Adrenal gland (tissue), 9 donors: ENCODE measurements at regions not wholly inside any gene's neighbourhood (a gene's known extent, or its start where the extent isn't known, plus 50 kb on each side); places are given as distances from the start of the nearest gene placed in this dataset.

Experiments
- DNase-seq, 7 donors: peaks; one replicate each; pipeline ENCODE4 v3.0.0-alpha.2; 2019 to 2020
- H3K27ac ChIP-seq, 5 donors: fragments of 200-600 bp; sonication (generic) in 4 of 5; 1 replicate in 3 of 5; 2 replicates in 2 of 5; pipeline versions ENCODE4 v1.5.1 to v1.8.0; 2016 to 2020; ENCODE audit warnings: mild to moderate bottlenecking in 1 of 5
- H3K27me3 ChIP-seq: fragments of 200-600 bp; 2 replicates; pipeline ENCODE4 v1.8.0; 2021
- H3K36me3 ChIP-seq, 2 donors: fragments of 200-600 bp; replicated peaks in 1 of 2; 1 replicate in 1 of 2; 2 replicates in 1 of 2; pipeline versions ENCODE4 v1.5.1 to v1.8.0; 2018 to 2022
- H3K4me1 ChIP-seq, 2 donors: fragments of 200-600 bp; replicated peaks in 1 of 2; 1 replicate in 1 of 2; 2 replicates in 1 of 2; pipeline versions ENCODE4 v1.5.1 to v1.8.0; 2018 to 2021
- H3K4me3 ChIP-seq, 4 donors: fragments of 200-600 bp; sonication (generic) in 3 of 4; one replicate each; pipeline ENCODE4 v1.5.1; 2016 to 2018
- H3K9me3 ChIP-seq, 3 donors: fragments of 200-600 bp; sonication (generic) in 1 of 3; replicated peaks in 1 of 3; 1 replicate in 2 of 3; 2 replicates in 1 of 3; pipeline versions ENCODE4 v1.5.1 to v1.8.0; 2016 to 2021
- CTCF ChIP-seq, 6 experiments: fragments of 450-650 bp in 4 of 6; fragments of 200-600 bp in 2 of 6; sonication (generic) in 1 of 6; IDR thresholded peaks; 1 replicate in 5 of 6; 2 replicates in 1 of 6; pipeline versions ENCODE4 v1.5.1 to v1.8.0; 2016 to 2021; ENCODE audit warnings: antibody characterized with exemption in 6 of 6, mild to moderate bottlenecking in 2 of 6, moderate library complexity in 1 of 6
- POLR2A ChIP-seq, 2 donors: fragments of 450-650 bp; IDR thresholded peaks; one replicate each; pipeline ENCODE4 v1.6.1; 2017; ENCODE audit warnings: antibody characterized with exemption in 2 of 2, mild to moderate bottlenecking in 2 of 2, moderate library complexity in 1 of 2
- WGBS, 4 donors: extraction: QIAGEN DNeasy Blood & Tissue Kit in 2 of 4; methylation state at CpG; one replicate each; pipeline versions ENCODE4 v1.1.5 to v1.1.7; 2013 to 2017; 5-methylcytosine and 5-hydroxymethylcytosine counted together
- intact Hi-C, 2 donors: fragments of 100-400 bp; cut with DNase I; formaldehyde crosslinking; loops; one replicate each; pipeline versions ENCODE4 v1.14.1 to v1.15.0; 2022 to 2023
- donor health status: healthy with polysubstance abuse.
- donor health status: Bipolar disorder and iron deficiency.
- donor health status: DM: yes; HTN: yes; CAD: no.
- donor health status: DM: no; HTN: no; CAD: no.
- donor health status: DM: no; HTN: no; CAD: no.

- TF ChIP-seq CTCF (IDR thresholded peaks at IDR 0.05), result no peak
- no peak for TF ChIP-seq POLR2A (IDR thresholded peaks at IDR 0.05)
- no peaks in the 10 kb centered on the region for H3K27me3 ChIP-seq
- H3K9me3 ChIP-seq, result no peaks in the 10 kb centered on the region
- no peaks in the 10 kb centered on the region for H3K4me1 ChIP-seq
- H3K27ac ChIP-seq, result no peak overlapping the region
- DNase-seq, result no peak
- H3K36me3 ChIP-seq, result no peaks in the 10 kb centered on the region
- WGBS, 4 donors, result 72 to 82% (median 75%) methylated on average over 27 to 31 of the region's 31 CpGs
- intact Hi-C loops, result no loop called here
- no peak overlapping the region for H3K4me3 ChIP-seq
These were observed 91.6 kb upstream of the RIPOR2 start for GRCh38 chr6:25027221-25027916.

GRCh38 chr6:25028328-25028727, 92.6 kb upstream of the RIPOR2 start:
- TF ChIP-seq POLR2A (IDR thresholded peaks at IDR 0.05) (no peak), CTCF (IDR thresholded peaks at IDR 0.05) (no peak)
- 81 to 92% (median 89%) methylated on average over 1 of the region's 1 CpG for WGBS, 4 donors
- Histone ChIP-seq H3K4me1 (no peaks in the 10 kb centered on the region), H3K27ac (no peak overlapping the region), H3K9me3 (no peaks in the 10 kb centered on the region), H3K36me3 (no peaks in the 10 kb centered on the region), H3K27me3 (no peaks in the 10 kb centered on the region), H3K4me3 (no peak overlapping the region)
- intact Hi-C loops, result no loop called here
- no peak for DNase-seq

GRCh38 chr6:25032934-25033333, 97.2 kb upstream of the RIPOR2 start:
- Histone ChIP-seq H3K4me1 (no peaks in the 10 kb centered on the region), H3K4me3 (no peak overlapping the region), H3K27ac (no peak overlapping the region), H3K27me3 (no peaks in the 10 kb centered on the region), H3K36me3 (no peaks in the 10 kb centered on the region), H3K9me3 (no peaks in the 10 kb centered on the region)
- no peak for TF ChIP-seq POLR2A (IDR thresholded peaks at IDR 0.05)
- TF ChIP-seq CTCF (IDR thresholded peaks at IDR 0.05), result no peak
- no peak for DNase-seq
- WGBS, 4 donors, result 94 to 98% (median 96%) methylated on average over 8 of the region's 8 CpGs
- intact Hi-C loops, result no loop called here

GRCh38 chr6:25034431-25034921, 98.7 kb upstream of the RIPOR2 start:
- no peak for TF ChIP-seq POLR2A (IDR thresholded peaks at IDR 0.05)
- no peak for TF ChIP-seq CTCF (IDR thresholded peaks at IDR 0.05)
- Histone ChIP-seq H3K36me3 (no peaks in the 10 kb centered on the region), H3K27me3 (no peaks in the 10 kb centered on the region), H3K4me3 (peak overlapping the region in 1 of 4 donors; percentile 15), H3K9me3 (no peaks in the 10 kb centered on the region), H3K27ac (no peak overlapping the region), H3K4me1 (no peaks in the 10 kb centered on the region)
- 37 to 50% (median 42%) methylated on average over 3 of the region's 3 CpGs for WGBS, 4 donors
- no peak for DNase-seq
- intact Hi-C loops, result no loop called here
